ENCODE measurements at regions not wholly inside any gene's neighbourhood (a gene's known extent, or its start where the extent isn't known, plus 50 kb on each side); places are given as distances from the start of the nearest gene placed in this dataset.

GRCh38 chr3:157624801-157625200 lies 121.6 kb upstream of the VEPH1 start:
- TF ChIP-seq, protein P1, sequence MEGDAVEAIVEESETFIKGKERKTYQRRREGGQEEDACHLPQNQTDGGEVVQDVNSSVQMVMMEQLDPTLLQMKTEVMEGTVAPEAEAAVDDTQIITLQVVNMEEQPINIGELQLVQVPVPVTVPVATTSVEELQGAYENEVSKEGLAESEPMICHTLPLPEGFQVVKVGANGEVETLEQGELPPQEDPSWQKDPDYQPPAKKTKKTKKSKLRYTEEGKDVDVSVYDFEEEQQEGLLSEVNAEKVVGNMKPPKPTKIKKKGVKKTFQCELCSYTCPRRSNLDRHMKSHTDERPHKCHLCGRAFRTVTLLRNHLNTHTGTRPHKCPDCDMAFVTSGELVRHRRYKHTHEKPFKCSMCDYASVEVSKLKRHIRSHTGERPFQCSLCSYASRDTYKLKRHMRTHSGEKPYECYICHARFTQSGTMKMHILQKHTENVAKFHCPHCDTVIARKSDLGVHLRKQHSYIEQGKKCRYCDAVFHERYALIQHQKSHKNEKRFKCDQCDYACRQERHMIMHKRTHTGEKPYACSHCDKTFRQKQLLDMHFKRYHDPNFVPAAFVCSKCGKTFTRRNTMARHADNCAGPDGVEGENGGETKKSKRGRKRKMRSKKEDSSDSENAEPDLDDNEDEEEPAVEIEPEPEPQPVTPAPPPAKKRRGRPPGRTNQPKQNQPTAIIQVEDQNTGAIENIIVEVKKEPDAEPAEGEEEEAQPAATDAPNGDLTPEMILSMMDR (IDR thresholded peaks at IDR 0.05): no peak
- TF ChIP-seq POLR2A (IDR thresholded peaks at IDR 0.05) (no peak), EP300 (IDR thresholded peaks at IDR 0.05) (no peak)
